Calu3 (cell line): ENCODE measurements at regions not wholly inside any gene's neighbourhood (a gene's known extent, or its start where the extent isn't known, plus 50 kb on each side); places are given as distances from the start of the nearest gene placed in this dataset.

Experiments
- BruUV-seq: library from RNA; stranded (reverse); fragments of 400-500 nt; replicated peaks from 2 replicates; lab custom pipeline; 2021; lab: Mats Ljungman, UMichigan
- CTCF ChIA-PET: fragments of 300-600 bp; sonication (Branson Sonifier 250); formaldehyde crosslinking; loops from one replicate; lab custom pipeline; 2022; ENCODE audit warnings: antibody characterized with exemption; lab: Charles Lee
- DNase-seq: peaks from one replicate; pipeline ENCODE4 v3.0.0; 2022
- H3K27ac Mint-ChIP-seq: one replicate; pipeline ENCODE4 v1.8.0; 2022; ENCODE audit warnings: mixed read lengths; ENCODE audit not compliant: unreplicated experiment
- H3K27me3 Mint-ChIP-seq: one replicate; pipeline ENCODE4 v1.8.0; 2022; ENCODE audit warnings: mixed read lengths; ENCODE audit not compliant: unreplicated experiment
- H3K36me3 Mint-ChIP-seq: one replicate; pipeline ENCODE4 v1.8.0; 2022; ENCODE audit warnings: mild to moderate bottlenecking, moderate library complexity, mixed read lengths; ENCODE audit not compliant: insufficient read depth, unreplicated experiment
- H3K4me1 Mint-ChIP-seq: one replicate; pipeline ENCODE4 v1.8.0; 2022; ENCODE audit warnings: mild to moderate bottlenecking, low read depth, mixed read lengths; ENCODE audit not compliant: unreplicated experiment
- H3K4me3 Mint-ChIP-seq: one replicate; pipeline ENCODE4 v1.8.0; 2022; ENCODE audit warnings: mild to moderate bottlenecking, low read depth, moderate library complexity, mixed read lengths; ENCODE audit not compliant: unreplicated experiment
- H3K9me3 Mint-ChIP-seq: one replicate; pipeline ENCODE4 v1.8.0; 2022; ENCODE audit warnings: low read depth, mixed read lengths; ENCODE audit not compliant: unreplicated experiment
- intact Hi-C: fragments of 100-400 bp; cut with micrococcal nuclease; formaldehyde crosslinking; loops from one replicate; pipeline ENCODE4 v1.10.0; 2022; ENCODE audit not compliant: unreplicated experiment
- TF ChIP-seq, protein P1 (sequence below): fragments of 200-600 bp; IDR thresholded peaks from one replicate; pipeline ENCODE4 v1.8.0; 2022; ENCODE audit warnings: antibody characterized with exemption; ENCODE audit not compliant: unreplicated experiment

DNA sequence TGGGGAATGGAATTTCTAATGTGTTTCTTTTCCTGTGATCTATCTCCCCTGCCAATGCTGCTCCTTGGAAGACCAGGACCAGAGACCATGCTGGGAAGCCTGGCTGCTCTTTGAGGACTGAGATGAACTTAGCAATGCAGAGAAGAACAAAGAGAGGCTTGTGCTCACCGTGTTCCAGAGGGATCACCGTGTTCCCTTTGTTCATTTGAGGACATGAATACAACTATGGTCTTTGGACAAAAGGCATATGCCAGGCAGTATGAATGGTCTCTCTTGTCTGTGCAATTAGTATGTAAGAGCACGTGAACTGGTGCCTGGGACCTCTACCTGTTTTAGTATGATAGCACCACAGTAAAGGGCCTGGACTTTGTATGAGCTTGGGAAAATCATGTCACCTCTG lies 139.9 kb downstream of the TDRD15 start:
- CTCF ChIA-PET = interaction anchor here (0.6 to 1.2 kb wide), 2 partner anchors 13 to 25 kb away, joined by 3 to 4 read pairs; no protein-coding TSS in a partner anchor
- no peaks in the 10 kb centered on the region for H3K9me3 Mint-ChIP-seq
- TF ChIP-seq, protein P1, sequence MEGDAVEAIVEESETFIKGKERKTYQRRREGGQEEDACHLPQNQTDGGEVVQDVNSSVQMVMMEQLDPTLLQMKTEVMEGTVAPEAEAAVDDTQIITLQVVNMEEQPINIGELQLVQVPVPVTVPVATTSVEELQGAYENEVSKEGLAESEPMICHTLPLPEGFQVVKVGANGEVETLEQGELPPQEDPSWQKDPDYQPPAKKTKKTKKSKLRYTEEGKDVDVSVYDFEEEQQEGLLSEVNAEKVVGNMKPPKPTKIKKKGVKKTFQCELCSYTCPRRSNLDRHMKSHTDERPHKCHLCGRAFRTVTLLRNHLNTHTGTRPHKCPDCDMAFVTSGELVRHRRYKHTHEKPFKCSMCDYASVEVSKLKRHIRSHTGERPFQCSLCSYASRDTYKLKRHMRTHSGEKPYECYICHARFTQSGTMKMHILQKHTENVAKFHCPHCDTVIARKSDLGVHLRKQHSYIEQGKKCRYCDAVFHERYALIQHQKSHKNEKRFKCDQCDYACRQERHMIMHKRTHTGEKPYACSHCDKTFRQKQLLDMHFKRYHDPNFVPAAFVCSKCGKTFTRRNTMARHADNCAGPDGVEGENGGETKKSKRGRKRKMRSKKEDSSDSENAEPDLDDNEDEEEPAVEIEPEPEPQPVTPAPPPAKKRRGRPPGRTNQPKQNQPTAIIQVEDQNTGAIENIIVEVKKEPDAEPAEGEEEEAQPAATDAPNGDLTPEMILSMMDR = no peak
- peaks cover 56% of the 10 kb centered on the region for H3K27me3 Mint-ChIP-seq
- no peak overlapping the region for H3K27ac Mint-ChIP-seq
- no peak overlapping the region for H3K4me3 Mint-ChIP-seq
- H3K4me1 Mint-ChIP-seq = no peaks in the 10 kb centered on the region
- intact Hi-C loops = no loop called here
- no TSS peak for BruUV-seq
- DNase-seq = no peak
- H3K36me3 Mint-ChIP-seq = no peaks in the 10 kb centered on the region

DNA sequence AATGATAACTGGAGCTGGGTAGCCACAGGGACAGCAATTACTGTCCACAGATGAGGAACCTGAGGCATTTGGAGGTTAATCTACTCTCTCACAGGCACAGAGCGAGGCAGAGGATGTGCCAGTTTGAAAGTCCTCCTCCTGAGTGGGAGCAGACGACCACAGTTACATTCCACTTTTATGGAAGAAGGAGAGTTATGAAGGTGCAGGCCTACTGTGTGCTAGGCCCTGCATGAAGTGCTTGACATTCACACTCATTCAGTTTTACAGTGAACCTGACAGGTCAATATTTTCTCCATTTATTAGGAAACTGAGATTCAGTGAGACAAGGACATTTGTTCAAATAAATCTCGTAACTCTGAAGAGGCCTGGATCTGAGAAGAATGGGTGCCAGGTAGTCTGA lies 142.0 kb downstream of the TDRD15 start:
- DNase-seq = no peak
- Mint-ChIP-seq H3K4me3 (no peak overlapping the region), H3K27ac (no peak overlapping the region), H3K9me3 (no peaks in the 10 kb centered on the region), H3K4me1 (no peaks in the 10 kb centered on the region), H3K27me3 (peaks cover 63% of the 10 kb centered on the region), H3K36me3 (no peaks in the 10 kb centered on the region)
- intact Hi-C loops = no loop called here
- no TSS peak for BruUV-seq
- TF ChIP-seq, protein P1 = no peak
- CTCF ChIA-PET = no interaction called here

DNA sequence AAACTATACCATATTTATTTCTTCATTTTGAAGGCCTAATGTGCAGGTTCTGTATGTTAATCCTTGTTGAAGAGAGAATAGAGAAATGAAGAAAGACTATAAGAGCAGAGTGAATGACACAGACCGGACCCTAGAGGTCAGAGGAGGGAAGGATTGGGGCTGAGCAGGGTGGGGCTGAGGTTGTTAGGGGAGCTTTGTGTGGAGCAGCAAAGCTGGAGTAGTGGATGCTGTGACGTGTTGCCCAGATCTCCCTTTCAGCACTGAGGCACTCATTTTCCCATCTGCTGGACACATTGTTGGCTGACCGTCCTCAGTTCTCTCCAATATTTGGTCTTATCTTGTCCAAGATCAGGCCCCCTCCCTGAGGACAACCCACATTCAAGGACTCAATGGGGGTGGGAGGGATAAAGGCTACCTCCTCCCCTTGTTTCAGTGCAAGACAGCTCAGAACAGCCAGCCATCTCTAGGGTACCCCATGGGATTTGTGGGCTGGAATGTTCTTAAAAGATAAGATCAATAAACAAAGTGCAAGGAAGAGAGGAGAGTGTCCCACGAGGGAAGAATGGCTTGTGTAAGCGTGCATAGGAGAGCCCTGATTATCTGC lies 143.6 kb downstream of the TDRD15 start:
- no peak for DNase-seq
- Mint-ChIP-seq H3K36me3 (no peaks in the 10 kb centered on the region), H3K9me3 (no peaks in the 10 kb centered on the region), H3K4me1 (no peaks in the 10 kb centered on the region), H3K27me3 (peaks cover 63% of the 10 kb centered on the region), H3K27ac (no peak overlapping the region), H3K4me3 (no peak overlapping the region)
- BruUV-seq = no TSS peak
- CTCF ChIA-PET = no interaction called here
- intact Hi-C loops = no loop called here
- TF ChIP-seq, protein P1 = no peak

DNA sequence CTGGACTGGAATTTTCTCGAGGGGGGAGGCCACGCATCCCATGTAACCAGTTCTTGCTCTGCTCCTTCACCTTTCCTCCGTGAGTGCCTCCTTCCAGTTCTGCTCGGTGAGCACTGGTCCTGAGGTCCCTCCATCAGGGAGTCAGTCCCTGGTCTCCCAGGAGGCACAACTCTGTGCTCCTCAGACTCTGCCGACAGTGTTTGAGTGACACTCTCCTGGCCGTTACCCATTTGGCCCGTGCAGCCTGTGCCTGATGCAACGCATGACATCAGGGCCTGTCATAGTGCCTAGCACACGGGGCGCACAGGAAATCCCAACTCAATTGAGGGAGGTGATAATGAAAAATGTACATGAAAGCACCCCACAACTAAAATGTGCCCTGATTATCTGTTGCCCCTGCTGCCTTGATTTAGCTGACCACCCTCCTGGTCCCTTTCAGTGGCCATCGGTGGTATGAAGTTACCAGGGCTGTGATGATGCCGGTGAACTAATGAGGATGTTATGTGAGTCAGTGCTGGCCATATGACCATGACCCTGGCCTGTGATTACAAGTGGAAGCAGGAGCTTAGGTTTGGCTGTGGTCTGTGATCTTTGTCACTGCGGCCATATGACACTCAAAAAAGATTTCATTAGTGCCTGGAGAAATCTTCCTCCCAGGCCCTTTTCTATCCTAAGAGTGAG lies 144.6 kb downstream of the TDRD15 start:
- CTCF ChIA-PET = no interaction called here
- Mint-ChIP-seq H3K4me1 (no peaks in the 10 kb centered on the region), H3K36me3 (no peaks in the 10 kb centered on the region), H3K4me3 (no peak overlapping the region), H3K27me3 (peaks cover 63% of the 10 kb centered on the region), H3K27ac (no peak overlapping the region), H3K9me3 (no peaks in the 10 kb centered on the region)
- intact Hi-C loops = no loop called here
- TF ChIP-seq, protein P1 = no peak
- no TSS peak for BruUV-seq
- DNase-seq = no peak
